H1 (cell line): ENCODE measurements at regions not wholly inside any gene's neighbourhood (a gene's known extent, or its start where the extent isn't known, plus 50 kb on each side); places are given as distances from the start of the nearest gene placed in this dataset.

Experiments used
- CTCF ChIA-PET: fragments of 300-600 bp; sonication (Branson Sonifier 250); formaldehyde crosslinking; loops from one replicate; lab custom pipeline; 2021; ENCODE audit not compliant: partially characterized antibody; lab: Charles Lee
- POLR2A ChIA-PET: fragments of 300-600 bp; sonication (Branson Sonifier 250); formaldehyde crosslinking; loops from one replicate; lab custom pipeline; 2021; ENCODE audit warnings: inconsistent platforms; ENCODE audit not compliant: partially characterized antibody; lab: Charles Lee
- DNase-seq, 2 experiments: peaks; one replicate each; pipeline versions ENCODE4 v3.0.0 to v3.0.0-alpha.2; 2010 to 2022; ENCODE audit warnings: low spot score in 2 of 2, low read depth in 1 of 2, mixed read lengths in 1 of 2
- FAIRE-seq: peaks from 2 replicates; lab custom pipeline; 2011; peaks lifted over from hg19 to GRCh38; lab: Jason Lieb, UNC
- H2AFZ ChIP-seq: 2 replicates; pipeline ENCODE4 v1.8.1; 2012; ENCODE audit warnings: low read length, inconsistent platforms
- H2AK5ac ChIP-seq: 2 replicates; pipeline ENCODE4 v1.6.1; 2013; ENCODE audit warnings: low read depth, low read length
- H2BK120ac ChIP-seq: replicated peaks from 2 replicates; pipeline ENCODE3; 2013; ENCODE audit warnings: low read depth, low read length, inconsistent platforms
- H2BK12ac ChIP-seq: 2 replicates; pipeline ENCODE4 v1.6.1; 2013; ENCODE audit warnings: low read depth, low read length
- H2BK15ac ChIP-seq: 2 replicates; pipeline ENCODE4 v1.6.1; 2013; ENCODE audit warnings: low read length
- H2BK20ac ChIP-seq: 2 replicates; pipeline ENCODE4 v1.6.1; 2013; ENCODE audit warnings: low read length
- H2BK5ac ChIP-seq: 2 replicates; pipeline ENCODE4 v1.6.1; 2013; ENCODE audit warnings: low read depth, low read length
- H3K14ac ChIP-seq: 2 replicates; pipeline ENCODE4 v1.6.1; 2013; ENCODE audit warnings: inconsistent platforms; ENCODE audit not compliant: insufficient read length
- H3K18ac ChIP-seq: 2 replicates; pipeline ENCODE4 v1.6.1; 2013; ENCODE audit warnings: low read length; ENCODE audit errors: extremely low read depth
- H3K23ac ChIP-seq: 2 replicates; pipeline ENCODE4 v1.6.1; 2013; ENCODE audit warnings: inconsistent platforms; ENCODE audit not compliant: insufficient read length
- H3K23me2 ChIP-seq: 2 replicates; pipeline ENCODE4 v1.6.1; 2013; ENCODE audit warnings: low read depth, low read length
- H3K27ac ChIP-seq: 2 replicates; pipeline ENCODE4 v1.6.1; 2011; ENCODE audit warnings: low read depth, low read length, inconsistent platforms
- H3K27me3 ChIP-seq, 4 experiments: replicated peaks in 1 of 4; 1 replicate in 1 of 4; 2 replicates in 3 of 4; pipeline versions ENCODE4 v1.6.1 to v1.8.1; 2011 to 2013; ENCODE audit warnings: low read length in 3 of 4, mild to moderate bottlenecking in 3 of 4, inconsistent platforms in 2 of 4, mixed read lengths in 2 of 4, moderate library complexity in 1 of 4; ENCODE audit not compliant: control insufficient read depth in 3 of 4, insufficient read depth in 3 of 4; ENCODE audit errors: extremely low read depth in 1 of 4
- H3K36me3 ChIP-seq, 4 experiments: 2 replicates each; pipeline versions ENCODE4 v1.6.1 to v1.8.1; 2011 to 2013; ENCODE audit warnings: mild to moderate bottlenecking in 4 of 4, low read length in 3 of 4, moderate library complexity in 2 of 4, control low read depth in 1 of 4, inconsistent platforms in 1 of 4; ENCODE audit not compliant: insufficient read depth in 4 of 4, control insufficient read depth in 2 of 4
- H3K4ac ChIP-seq: replicated peaks from 2 replicates; pipeline ENCODE3; 2013; ENCODE audit warnings: low read length, low read depth, mixed read lengths, inconsistent platforms; ENCODE audit not compliant: insufficient read length
- H3K4me1 ChIP-seq, 4 experiments: replicated peaks in 1 of 4; 1 replicate in 1 of 4; 2 replicates in 3 of 4; pipeline versions ENCODE4 v1.6.1 to v1.8.1; 2011 to 2013; ENCODE audit warnings: low read length in 3 of 4, inconsistent platforms in 2 of 4, mixed read lengths in 1 of 4; ENCODE audit not compliant: insufficient read depth in 4 of 4, control insufficient read depth in 3 of 4
- H3K4me2 ChIP-seq, 2 experiments: 2 replicates each; pipeline versions ENCODE4 v1.6.1 to v1.8.1; 2011 to 2013; ENCODE audit warnings: low read depth in 2 of 2, low read length in 2 of 2, control low read depth in 1 of 2, inconsistent platforms in 1 of 2, mild to moderate bottlenecking in 1 of 2; ENCODE audit not compliant: insufficient read depth in 1 of 2
- H3K4me3 ChIP-seq, 4 experiments: fragments of 200-600, 300-600 bp in 1 of 4; sonication (generic), shearing (Covaris generic), sonication (Bioruptor Twin) in 1 of 4; 2 replicates each; pipeline versions ENCODE4 v1.5.1 to v1.8.1; 2011 to 2016; ENCODE audit warnings: low read length in 4 of 4, low read depth in 3 of 4, control low read depth in 2 of 4, inconsistent platforms in 2 of 4, mild to moderate bottlenecking in 2 of 4, mixed read lengths in 1 of 4, moderate library complexity in 1 of 4; ENCODE audit not compliant: insufficient read depth in 2 of 4; ENCODE audit errors: extremely low read depth in 1 of 4
- H3K56ac ChIP-seq: replicated peaks from 2 replicates; pipeline ENCODE3; 2013; ENCODE audit warnings: low read depth, mild to moderate bottlenecking, mixed read lengths, low read length, inconsistent platforms; ENCODE audit not compliant: insufficient read length
- H3K79me1 ChIP-seq: 2 replicates; pipeline ENCODE4 v1.6.1; 2013; ENCODE audit warnings: low read depth, low read length, control low read depth
- H3K79me2 ChIP-seq, 2 experiments: 2 replicates each; pipeline versions ENCODE4 v1.6.1 to v1.8.1; 2012 to 2013; ENCODE audit warnings: low read length in 2 of 2, mild to moderate bottlenecking in 2 of 2, inconsistent platforms in 1 of 2; ENCODE audit not compliant: insufficient read depth in 2 of 2, control insufficient read depth in 1 of 2
- H3K9ac ChIP-seq, 4 experiments: replicated peaks in 1 of 4; 1 replicate in 1 of 4; 2 replicates in 3 of 4; pipeline versions ENCODE4 v1.6.1 to v1.8.1; 2011 to 2013; ENCODE audit warnings: low read depth in 3 of 4, low read length in 3 of 4, control low read depth in 2 of 4, mild to moderate bottlenecking in 2 of 4, moderate library complexity in 2 of 4, inconsistent platforms in 1 of 4; ENCODE audit errors: extremely low read depth in 1 of 4
- H3K9me3 ChIP-seq, 2 experiments: 2 replicates each; pipeline versions ENCODE4 v1.6.1 to v1.8.1; 2012 to 2013; ENCODE audit warnings: mild to moderate bottlenecking in 2 of 2, moderate library complexity in 2 of 2, control low read depth in 1 of 2, inconsistent platforms in 1 of 2, low read depth in 1 of 2, low read length in 1 of 2, mixed read lengths in 1 of 2; ENCODE audit not compliant: insufficient read depth in 2 of 2
- H4K20me1 ChIP-seq, 2 experiments: replicated peaks in 1 of 2; 2 replicates each; pipeline versions ENCODE3 to v1.8.1; 2011 to 2013; ENCODE audit warnings: inconsistent platforms in 2 of 2, low read length in 2 of 2, mild to moderate bottlenecking in 1 of 2; ENCODE audit not compliant: insufficient read depth in 2 of 2, control insufficient read depth in 1 of 2
- H4K5ac ChIP-seq: 2 replicates; pipeline ENCODE4 v1.6.1; 2013; ENCODE audit warnings: low read length, low read depth, mixed read lengths, inconsistent platforms; ENCODE audit not compliant: insufficient read length
- H4K8ac ChIP-seq: 2 replicates; pipeline ENCODE4 v1.8.0; 2013; ENCODE audit warnings: mild to moderate bottlenecking, moderate library complexity, low read length, inconsistent platforms; ENCODE audit not compliant: insufficient read depth; ENCODE audit errors: extremely low read depth
- H4K91ac ChIP-seq: replicated peaks from 2 replicates; pipeline ENCODE3; 2013; ENCODE audit warnings: low read length, mixed read lengths, inconsistent platforms; ENCODE audit not compliant: insufficient read length
- BRCA1 ChIP-seq: IDR thresholded peaks from 2 replicates; pipeline ENCODE4 v1.6.1; 2012; ENCODE audit warnings: low read depth, low read length, improper control_type of control experiment
- EGR1 ChIP-seq: IDR thresholded peaks from 2 replicates; pipeline ENCODE4 v1.6.1; 2011; ENCODE audit warnings: low read depth, low read length, borderline replicate concordance
- NANOG ChIP-seq: IDR thresholded peaks from 2 replicates; pipeline ENCODE4 v1.6.1; 2011; ENCODE audit warnings: low read length, low read depth, mild to moderate bottlenecking, inconsistent platforms; ENCODE audit not compliant: insufficient read depth, poor library complexity, severe bottlenecking
- PHF8 ChIP-seq: fragments of 200-600 bp; sonication (generic); conservative IDR thresholded peaks from 2 replicates; pipeline ENCODE4 v1.7.1; 2012; ENCODE audit warnings: low read depth, mild to moderate bottlenecking, inconsistent platforms, low read length, moderate library complexity
- POLR2A ChIP-seq, 2 experiments: IDR thresholded peaks; 1 replicate in 1 of 2; 2 replicates in 1 of 2; pipeline ENCODE4 v1.6.1; 2011; ENCODE audit warnings: low read depth in 2 of 2, low read length in 2 of 2, mild to moderate bottlenecking in 2 of 2; ENCODE audit errors: control extremely low read depth in 1 of 2
- RAD21 ChIP-seq, 2 experiments: IDR thresholded peaks in 1 of 2; conservative IDR thresholded peaks in 1 of 2; 2 replicates each; pipeline ENCODE4 v1.6.1; 2011; ENCODE audit warnings: low read depth in 2 of 2, low read length in 2 of 2, improper control_type of control experiment in 1 of 2, inconsistent platforms in 1 of 2, mild to moderate bottlenecking in 1 of 2, moderate library complexity in 1 of 2
- TEAD4 ChIP-seq: IDR thresholded peaks from 2 replicates; pipeline ENCODE4 v1.6.1; 2012; ENCODE audit warnings: low read depth, low read length, inconsistent platforms, mixed read lengths
- WGBS, 2 experiments: shearing (Covaris generic) in 1 of 2; methylation state at CpG; one replicate each; pipeline versions ENCODE4 v1.1.6 to v1.1.7; 2013 to 2015; ENCODE audit warnings: low lambda C conversion rate in 2 of 2, mixed read lengths in 2 of 2, inconsistent platforms in 1 of 2, low coverage in 1 of 2, missing lambda C conversion rate in 1 of 2; ENCODE audit not compliant: insufficient replicate concordance in 2 of 2, insufficient coverage in 1 of 2, insufficient read length in 1 of 2; ENCODE audit errors: extremely low coverage in 1 of 2, missing lambda C conversion rate in 1 of 2; 5-methylcytosine and 5-hydroxymethylcytosine counted together
- TF ChIP-seq, protein P1 (sequence below): IDR thresholded peaks from 2 replicates; pipeline ENCODE4 v1.6.1; 2011; ENCODE audit warnings: low read length, improper control_type of control experiment
- TF ChIP-seq, protein P2 (sequence below): IDR thresholded peaks from 2 replicates; pipeline ENCODE4 v1.6.1; 2011; ENCODE audit warnings: low read depth, mild to moderate bottlenecking, low read length; ENCODE audit not compliant: insufficient read depth

DNA sequence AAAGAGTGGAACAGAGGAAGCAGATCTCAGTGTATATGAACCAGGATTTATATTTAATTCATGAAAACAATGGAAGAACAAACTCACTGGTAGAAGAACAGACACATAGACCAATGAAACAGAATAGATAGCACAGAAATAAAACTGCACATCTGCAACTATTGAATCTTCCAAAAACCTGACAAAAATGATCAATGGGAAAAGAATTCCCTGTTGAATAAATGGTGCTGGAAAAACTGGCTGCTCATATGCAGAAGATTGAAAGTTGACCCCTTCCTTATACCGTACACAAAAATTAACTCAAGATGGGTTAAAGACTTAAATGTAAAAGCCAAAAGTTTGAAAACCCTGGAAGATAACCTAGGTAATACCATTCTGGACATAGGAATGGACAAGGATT, 391.0 kb downstream of the MAGEB5 start:
- Histone ChIP-seq H3K27ac (no peak overlapping the region), H4K91ac (no peak overlapping the region), H3K36me3 (no peaks in the 10 kb centered on the region), H3K9ac (no peak overlapping the region), H2BK120ac (no peak overlapping the region), H3K4me1 (no peaks in the 10 kb centered on the region), H2BK12ac (no peak overlapping the region), H3K23me2 (no peaks in the 10 kb centered on the region), H3K79me1 (no peaks in the 10 kb centered on the region), H2AK5ac (no peak overlapping the region), H3K4ac (no peak overlapping the region), H4K5ac (no peak overlapping the region), H4K8ac (no peak overlapping the region), H2BK5ac (no peak overlapping the region), H3K18ac (no peak overlapping the region), H3K4me2 (no peak overlapping the region), H2BK20ac (no peak overlapping the region), H3K4me3 (no peak overlapping the region), H4K20me1 (no peaks in the 10 kb centered on the region), H2BK15ac (no peak overlapping the region), H3K9me3 (no peaks in the 10 kb centered on the region), H3K56ac (no peak overlapping the region), H3K14ac (no peak overlapping the region), H2AFZ (no peak overlapping the region), H3K23ac (no peak overlapping the region), H3K79me2 (no peaks in the 10 kb centered on the region), H3K27me3 (no peaks in the 10 kb centered on the region)
- no peak for DNase-seq
- TF ChIP-seq TEAD4 (no peak), PHF8 (no peak), BRCA1 (no peak), NANOG (no peak), EGR1 (no peak), POLR2A (IDR thresholded peaks at IDR 0.05; ENCODE audit: control extremely low read depth in 1 of 2, low read depth in 2 of 2, low read length in 2 of 2) (no peak), RAD21 (IDR thresholded peaks at IDR 0.05 in 1 of 2, conservative IDR thresholded peaks at IDR 0.05 in 1 of 2; ENCODE audit: low read depth in 2 of 2, low read length in 2 of 2) (no peak)
- TF ChIP-seq, protein P1, sequence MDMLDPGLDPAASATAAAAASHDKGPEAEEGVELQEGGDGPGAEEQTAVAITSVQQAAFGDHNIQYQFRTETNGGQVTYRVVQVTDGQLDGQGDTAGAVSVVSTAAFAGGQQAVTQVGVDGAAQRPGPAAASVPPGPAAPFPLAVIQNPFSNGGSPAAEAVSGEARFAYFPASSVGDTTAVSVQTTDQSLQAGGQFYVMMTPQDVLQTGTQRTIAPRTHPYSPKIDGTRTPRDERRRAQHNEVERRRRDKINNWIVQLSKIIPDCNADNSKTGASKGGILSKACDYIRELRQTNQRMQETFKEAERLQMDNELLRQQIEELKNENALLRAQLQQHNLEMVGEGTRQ: no peak
- TF ChIP-seq, protein P2, sequence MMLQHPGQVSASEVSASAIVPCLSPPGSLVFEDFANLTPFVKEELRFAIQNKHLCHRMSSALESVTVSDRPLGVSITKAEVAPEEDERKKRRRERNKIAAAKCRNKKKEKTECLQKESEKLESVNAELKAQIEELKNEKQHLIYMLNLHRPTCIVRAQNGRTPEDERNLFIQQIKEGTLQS: no peak
- ChIA-PET POLR2A (no interaction called here), CTCF (no interaction called here)
- FAIRE-seq: no peak
- 100% methylated on average over 1 of the region's 1 CpG; no CpG with 5 or more reads in 1 of the 2 experiments for WGBS, 2 experiments
